OCI-LY7 (cell line): ENCODE measurements at regions not wholly inside any gene's neighbourhood (a gene's known extent, or its start where the extent isn't known, plus 50 kb on each side); places are given as distances from the start of the nearest gene placed in this dataset.

Source experiments
- EZH2phosphoT487 ChIP-seq: fragments of 200-600 bp; sonication (generic); IDR thresholded peaks from 2 replicates; pipeline ENCODE4 v1.6.1; 2018; ENCODE audit warnings: low read depth, borderline replicate concordance, mild to moderate bottlenecking, mixed run types, antibody characterized with exemption, low read length, moderate library complexity, mixed read lengths
- TF ChIP-seq, protein P1 (sequence below): fragments of 200-600 bp; sonication (generic); conservative IDR thresholded peaks from 2 replicates; pipeline ENCODE4 v1.5.1; 2014; ENCODE audit warnings: mild to moderate bottlenecking, antibody characterized with exemption, low read length, moderate library complexity, mixed read lengths

DNA sequence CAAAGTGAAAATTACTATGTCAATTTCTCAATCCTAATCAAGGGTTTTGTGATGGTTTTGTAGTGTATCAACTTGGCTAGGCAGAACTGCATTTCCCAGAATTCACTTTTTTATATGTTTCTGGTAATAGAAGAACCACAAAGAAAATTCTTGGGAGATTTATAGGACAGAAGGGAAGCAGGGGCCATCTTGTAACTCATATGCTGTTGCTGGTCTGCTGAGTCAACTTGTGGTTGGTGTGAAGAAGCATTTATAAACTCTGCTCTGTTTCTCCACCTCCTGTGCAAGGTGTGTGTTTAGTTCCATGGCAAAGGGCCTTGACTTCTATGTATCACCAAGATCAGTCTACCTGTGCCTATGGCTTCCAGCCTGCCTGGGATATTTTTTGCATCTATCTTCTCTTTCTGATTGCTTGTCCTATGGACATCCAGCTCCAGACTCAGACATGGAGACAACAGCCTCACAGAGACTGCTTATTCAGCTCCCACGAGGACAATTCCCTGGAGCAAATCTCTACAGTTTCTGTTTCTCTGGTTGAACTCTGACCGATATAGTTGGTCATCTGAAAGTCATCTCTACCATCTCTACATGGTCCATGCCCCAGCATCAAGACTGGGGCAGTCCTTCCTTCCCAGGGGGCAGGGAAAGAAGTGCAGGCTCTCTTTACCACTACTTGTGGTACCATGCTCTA, 364.3 kb upstream of the DDHD1 start:
- TF ChIP-seq, protein P1, sequence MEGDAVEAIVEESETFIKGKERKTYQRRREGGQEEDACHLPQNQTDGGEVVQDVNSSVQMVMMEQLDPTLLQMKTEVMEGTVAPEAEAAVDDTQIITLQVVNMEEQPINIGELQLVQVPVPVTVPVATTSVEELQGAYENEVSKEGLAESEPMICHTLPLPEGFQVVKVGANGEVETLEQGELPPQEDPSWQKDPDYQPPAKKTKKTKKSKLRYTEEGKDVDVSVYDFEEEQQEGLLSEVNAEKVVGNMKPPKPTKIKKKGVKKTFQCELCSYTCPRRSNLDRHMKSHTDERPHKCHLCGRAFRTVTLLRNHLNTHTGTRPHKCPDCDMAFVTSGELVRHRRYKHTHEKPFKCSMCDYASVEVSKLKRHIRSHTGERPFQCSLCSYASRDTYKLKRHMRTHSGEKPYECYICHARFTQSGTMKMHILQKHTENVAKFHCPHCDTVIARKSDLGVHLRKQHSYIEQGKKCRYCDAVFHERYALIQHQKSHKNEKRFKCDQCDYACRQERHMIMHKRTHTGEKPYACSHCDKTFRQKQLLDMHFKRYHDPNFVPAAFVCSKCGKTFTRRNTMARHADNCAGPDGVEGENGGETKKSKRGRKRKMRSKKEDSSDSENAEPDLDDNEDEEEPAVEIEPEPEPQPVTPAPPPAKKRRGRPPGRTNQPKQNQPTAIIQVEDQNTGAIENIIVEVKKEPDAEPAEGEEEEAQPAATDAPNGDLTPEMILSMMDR: no peak
- TF ChIP-seq EZH2phosphoT487: no peak
